GM12892 (cell line): ENCODE measurements at regions not wholly inside any gene's neighbourhood (a gene's known extent, or its start where the extent isn't known, plus 50 kb on each side); places are given as distances from the start of the nearest gene placed in this dataset.

ENCODE experiments used
- POLR2A ChIP-seq: IDR thresholded peaks from 2 replicates; pipeline ENCODE4 v1.6.1; 2011; ENCODE audit warnings: low read depth, low read length, control low read depth
- POLR2AphosphoS5 ChIP-seq: IDR thresholded peaks from 2 replicates; pipeline ENCODE4 v1.6.1; 2011; ENCODE audit warnings: low read depth, low read length, control low read depth

DNA sequence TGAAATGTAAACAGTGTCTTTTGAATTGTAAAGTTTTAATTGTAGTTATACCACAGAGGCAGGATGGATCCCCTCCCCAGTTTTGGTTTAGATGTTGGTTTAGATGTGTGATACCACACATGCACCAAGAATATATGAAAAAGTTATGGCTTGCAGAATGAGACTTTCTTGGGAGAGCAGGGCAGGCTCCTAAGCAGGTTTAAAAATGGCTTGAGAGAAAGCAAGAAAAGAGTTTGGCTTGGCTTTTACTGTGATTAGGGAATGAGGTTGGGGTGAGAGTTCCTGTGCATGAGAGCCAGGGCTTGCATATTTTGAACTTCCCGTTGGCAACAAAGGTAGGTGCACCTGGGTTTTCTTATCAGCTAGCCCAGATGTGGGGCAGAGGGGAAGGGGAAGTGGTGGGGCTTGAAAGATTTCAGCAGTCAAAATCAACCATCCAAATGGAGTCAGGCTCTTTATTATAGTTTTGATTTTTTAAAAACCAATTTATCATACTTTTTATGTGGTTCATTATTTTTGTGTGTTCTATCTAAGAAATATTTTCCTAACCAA lies 246.9 kb downstream of the MTX2 start:
- no peak for TF ChIP-seq POLR2A
- no peak for TF ChIP-seq POLR2AphosphoS5
